Adipose tissue (tissue), 3 donors: ENCODE measurements at regions not wholly inside any gene's neighbourhood (a gene's known extent, or its start where the extent isn't known, plus 50 kb on each side); places are given as distances from the start of the nearest gene placed in this dataset.

ENCODE experiments used
- H3K27ac ChIP-seq: one replicate; pipeline ENCODE4 v1.5.1; 2013; ENCODE audit warnings: low read depth, low read length
- WGBS, 3 donors: extraction: QIAGEN DNeasy Blood & Tissue Kit; methylation state at CpG; one replicate each; pipeline ENCODE4 v1.1.7; 2013; 5-methylcytosine and 5-hydroxymethylcytosine counted together
- donor health status: healthy with polysubstance abuse.
- donor health status: Bipolar disorder and iron deficiency.
- donor health status: healthy.

- no peak overlapping the region for H3K27ac ChIP-seq
- whole genome bisulfite sequencing, 3 donors: 86 to 91% (median 90%) methylated on average over 15 of the region's 15 CpGs
Observed at GRCh38 chr7:33722383-33723101, 182.8 kb upstream of the BMPER start.

GRCh38 chr7:33724201-33724600 is 181.1 kb upstream of the BMPER start:
- H3K27ac ChIP-seq: no peak overlapping the region
- WGBS, 3 donors: 83 to 92% (median 91%) methylated on average over 3 of the region's 3 CpGs

GRCh38 chr7:33725111-33726025 is 180.0 kb upstream of the BMPER start:
- WGBS, 3 donors: 68 to 73% (median 71%) methylated on average over 7 of the region's 7 CpGs
- no peak overlapping the region for H3K27ac ChIP-seq

GRCh38 chr7:33726582-33726981 is 178.8 kb upstream of the BMPER start:
- 80 to 83% (median 81%) methylated on average over 5 of the region's 5 CpGs for WGBS, 3 donors
- no peak overlapping the region for H3K27ac ChIP-seq

- no peak overlapping the region for H3K27ac ChIP-seq
- 87 to 91% (median 87%) methylated on average over 11 of the region's 11 CpGs for WGBS, 3 donors
Observed at GRCh38 chr7:33727315-33727714, 178.0 kb upstream of the BMPER start.

- WGBS, 3 donors: 81 to 95% (median 88%) methylated on average over 16 of the region's 16 CpGs
- no peak overlapping the region for H3K27ac ChIP-seq
Observed at GRCh38 chr7:33728873-33729551, 176.3 kb upstream of the BMPER start.

- WGBS, 3 donors: 52 to 84% (median 62%) methylated on average over 3 of the region's 3 CpGs
- H3K27ac ChIP-seq: no peak overlapping the region
Observed at GRCh38 chr7:33729726-33730125, 175.6 kb upstream of the BMPER start.

GRCh38 chr7:33730958-33731357 is 174.4 kb upstream of the BMPER start:
- no peak overlapping the region for H3K27ac ChIP-seq
- WGBS, 3 donors: 69 to 90% (median 72%) methylated on average over 4 of the region's 4 CpGs

GRCh38 chr7:33731912-33732311 is 173.4 kb upstream of the BMPER start:
- no peak overlapping the region for H3K27ac ChIP-seq
- WGBS, 3 donors: 90 to 93% (median 91%) methylated on average over 5 of the region's 5 CpGs

- 90 to 100% (median 96%) methylated on average over 2 of the region's 2 CpGs for WGBS, 3 donors
- no peak overlapping the region for H3K27ac ChIP-seq
Observed at GRCh38 chr7:33732462-33732861, 172.9 kb upstream of the BMPER start.

GRCh38 chr7:33733870-33734650 is 171.3 kb upstream of the BMPER start:
- WGBS, 3 donors: 63 to 86% (median 85%) methylated on average over 16 of the region's 16 CpGs
- no peak overlapping the region for H3K27ac ChIP-seq

- 95 to 99% (median 96%) methylated on average over 5 of the region's 5 CpGs for whole genome bisulfite sequencing, 3 donors
- H3K27ac ChIP-seq: no peak overlapping the region
Observed at GRCh38 chr7:33735403-33735802, 169.9 kb upstream of the BMPER start.

- 84 to 92% (median 88%) methylated on average over 6 of the region's 6 CpGs for WGBS, 3 donors
- no peak overlapping the region for H3K27ac ChIP-seq
Observed at GRCh38 chr7:33736521-33737221, 168.7 kb upstream of the BMPER start.

- 84 to 89% (median 85%) methylated on average over 3 of the region's 3 CpGs for WGBS, 3 donors
Observed at GRCh38 chr7:33738260-33738935, 166.9 kb upstream of the BMPER start.

GRCh38 chr7:33739286-33739685 is 166.1 kb upstream of the BMPER start:
- WGBS, 3 donors: 76 to 92% (median 92%) methylated on average over 4 of the region's 4 CpGs
- H3K27ac ChIP-seq: no peak overlapping the region

More at GRCh38 chr7:33738260-33738935, 166.9 kb upstream of the BMPER start:
- no peak overlapping the region for H3K27ac ChIP-seq

GRCh38 chr7:33742521-33742920 is 162.8 kb upstream of the BMPER start:
- 66 to 74% (median 71%) methylated on average over 6 of the region's 6 CpGs for WGBS, 3 donors
- H3K27ac ChIP-seq: no peak overlapping the region

GRCh38 chr7:33742999-33743587 is 162.2 kb upstream of the BMPER start:
- H3K27ac ChIP-seq: no peak overlapping the region
- 91 to 96% (median 91%) methylated on average over 4 of the region's 4 CpGs for WGBS, 3 donors
